ENCODE measurements at regions not wholly inside any gene's neighbourhood (a gene's known extent, or its start where the extent isn't known, plus 50 kb on each side); places are given as distances from the start of the nearest gene placed in this dataset.

- TF ChIP-seq PRDM10 (IDR thresholded peaks at IDR 0.05; ENCODE audit: partially characterized antibody) (no peak), SIX5 (IDR thresholded peaks at IDR 0.05; ENCODE audit: borderline replicate concordance in 1 of 2, insufficient read depth in 1 of 2, low read depth in 1 of 2, low read length in 2 of 2) (no peak), TOE1 (IDR thresholded peaks at IDR 0.05; ENCODE audit: borderline replicate concordance) (no peak), TOE1 (CRISPR knock-in tag; IDR thresholded peaks at IDR 0.05; ENCODE audit: borderline replicate concordance, low read depth) (no peak), MCM2 (IDR thresholded peaks at IDR 0.05; ENCODE audit: low read depth) (no peak), ZBTB40 (IDR thresholded peaks at IDR 0.05) (no peak), ZBTB40 (CRISPR knock-in tag; IDR thresholded peaks at IDR 0.05) (no peak), FOXJ3 (CRISPR knock-in tag; IDR thresholded peaks at IDR 0.05) (no peak), EP300 (IDR thresholded peaks at IDR 0.05; ENCODE audit: low read length) (0 out of 2 replicates have a peak, but pooled peaks have one; percentile 4), ARID1B (IDR thresholded peaks at IDR 0.05) (peak; percentile 42; the same call in 1 of the 2 replicates), ZNF311 (CRISPR knock-in tag; IDR thresholded peaks at IDR 0.05) (0 out of 2 replicates have a peak, but pooled peaks have one; percentile 12), ZNF561 (CRISPR knock-in tag; conservative IDR thresholded peaks at IDR 0.05) (no peak), ZBTB5 (IDR thresholded peaks at IDR 0.05) (no peak), NFIC (IDR thresholded peaks at IDR 0.05) (no peak)
Measured at GRCh38 chr1:190602325-190602724, 124.7 kb upstream of the BRINP3 start (continued).
